Erythroblast (primary cell): ENCODE measurements at regions not wholly inside any gene's neighbourhood (a gene's known extent, or its start where the extent isn't known, plus 50 kb on each side); places are given as distances from the start of the nearest gene placed in this dataset.

ENCODE experiments used
- GATA1 ChIP-seq: IDR thresholded peaks from 2 replicates; pipeline ENCODE4 v1.6.1; 2011; ENCODE audit warnings: low read depth, mild to moderate bottlenecking, control low read depth, low read length, moderate library complexity
- POLR2A ChIP-seq: IDR thresholded peaks from 2 replicates; pipeline ENCODE4 v1.6.1; 2011; ENCODE audit warnings: mild to moderate bottlenecking, low read length

DNA sequence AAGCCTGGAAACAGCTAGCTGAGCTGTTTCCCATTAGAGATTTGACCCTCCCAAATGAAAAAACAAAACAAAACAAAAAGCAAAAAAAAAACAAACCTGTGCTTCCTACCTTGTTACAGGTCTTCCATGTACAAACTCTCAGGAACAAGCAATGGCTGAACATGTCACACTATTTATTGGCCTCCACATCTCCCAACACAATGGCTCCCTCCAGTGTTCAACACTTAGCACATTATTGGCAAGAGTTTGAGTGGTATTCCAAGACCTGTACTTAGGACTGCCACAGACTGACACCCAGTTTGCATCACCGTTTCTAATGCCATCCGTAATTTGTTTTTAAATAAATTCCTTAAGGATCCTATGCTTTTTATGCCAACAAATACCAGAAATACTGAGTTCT, 195.0 kb upstream of the OLFM3 start:
- TF ChIP-seq POLR2A (no peak), GATA1 (no peak)
